Activated T-cell treated with anti-CD3 and anti-CD28 coated beads for 48 hours (primary cell): ENCODE measurements at regions not wholly inside any gene's neighbourhood (a gene's known extent, or its start where the extent isn't known, plus 50 kb on each side); places are given as distances from the start of the nearest gene placed in this dataset.
A peak's percentile ranks its signal among the peaks of the same experiment; 100 is the strongest.
"Not testable (repeated sequence)": the region's sequence is repeated elsewhere in the genome, so short reads cannot be mapped to it uniquely, and the experiment has no call there.

Experiments
- DNase-seq: peaks from one replicate; pipeline ENCODE4 v3.0.0-alpha.2; 2020; ENCODE audit warnings: low read depth

- no peak for DNase-seq
These were observed 139.6 kb downstream of the MYLK4 start for GRCh38 chr6:2611092-2611491.

GRCh38 chr6:2608503-2608902 lies 142.2 kb downstream of the MYLK4 start:
- DNase-seq: no peak

GRCh38 chr6:2600363-2600762 lies 150.4 kb downstream of the MYLK4 start:
- DNase-seq: no peak

DNA sequence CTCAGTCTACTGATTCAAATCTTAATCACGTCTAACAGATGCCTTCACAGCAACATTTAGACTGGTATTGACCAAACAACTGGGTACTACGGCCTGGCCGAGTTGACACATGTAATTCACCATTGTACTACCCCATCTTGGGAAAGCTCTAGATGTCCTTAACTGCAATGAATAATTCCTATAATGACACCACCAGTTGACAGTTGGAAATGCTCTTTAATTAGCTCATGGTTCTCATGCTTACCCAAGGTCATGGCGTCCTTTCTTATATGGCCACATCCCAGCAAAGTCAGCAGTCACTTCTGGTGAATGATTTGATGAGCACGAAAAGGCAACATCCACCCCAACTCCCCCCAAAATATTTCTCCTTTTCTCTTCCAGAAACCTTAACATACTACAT lies 150.9 kb downstream of the MYLK4 start:
- no peak for DNase-seq

GRCh38 chr6:2598867-2599266 lies 151.9 kb downstream of the MYLK4 start:
- DNase-seq: no peak

DNA sequence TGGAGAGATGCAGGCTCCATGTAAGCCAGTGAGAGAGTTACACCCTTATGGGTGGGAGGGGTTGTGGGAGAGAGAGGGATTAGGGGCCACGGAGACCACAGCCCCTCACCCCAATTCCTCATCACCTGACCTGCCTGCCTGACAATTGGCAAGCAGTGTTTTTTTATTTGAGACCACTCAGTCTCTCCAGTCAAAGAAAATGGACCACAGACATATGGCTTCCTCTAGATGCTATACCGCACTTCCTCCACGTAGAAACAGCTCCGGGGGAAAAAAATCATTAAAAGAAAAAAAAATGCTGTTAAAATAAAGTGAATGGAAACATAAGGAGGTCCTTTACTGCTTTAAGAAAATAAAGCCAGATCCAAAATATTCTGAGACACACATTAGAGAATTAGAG lies 152.7 kb downstream of the MYLK4 start:
- DNase-seq: no peak

DNA sequence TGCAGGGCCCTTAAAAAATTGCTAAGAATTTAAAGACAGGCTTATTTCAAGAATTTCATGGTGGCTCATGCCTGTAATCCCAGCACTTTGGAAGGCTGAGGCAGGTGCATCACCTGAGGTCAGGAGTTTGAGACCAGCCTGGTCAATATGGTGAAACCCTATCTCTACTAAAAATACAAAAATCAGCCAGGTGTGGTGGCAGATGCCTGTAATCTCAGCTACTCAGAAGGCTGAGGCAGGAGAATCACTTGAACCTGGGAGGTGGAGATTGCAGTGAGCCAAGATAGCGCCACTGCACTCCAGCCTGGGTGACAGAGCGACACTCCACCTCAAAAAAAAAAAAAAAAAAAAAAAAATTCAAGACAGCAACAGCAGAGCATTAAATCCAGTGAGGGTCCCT lies 153.3 kb downstream of the MYLK4 start:
- DNase-seq: not testable (repeated sequence)

GRCh38 chr6:2596222-2596621 lies 154.5 kb downstream of the MYLK4 start:
- DNase-seq: no peak

- DNase-seq: no peak
These were observed 155.9 kb downstream of the MYLK4 start for GRCh38 chr6:2594868-2595267.

GRCh38 chr6:2593167-2593566 lies 157.6 kb downstream of the MYLK4 start:
- DNase-seq: no peak

DNA sequence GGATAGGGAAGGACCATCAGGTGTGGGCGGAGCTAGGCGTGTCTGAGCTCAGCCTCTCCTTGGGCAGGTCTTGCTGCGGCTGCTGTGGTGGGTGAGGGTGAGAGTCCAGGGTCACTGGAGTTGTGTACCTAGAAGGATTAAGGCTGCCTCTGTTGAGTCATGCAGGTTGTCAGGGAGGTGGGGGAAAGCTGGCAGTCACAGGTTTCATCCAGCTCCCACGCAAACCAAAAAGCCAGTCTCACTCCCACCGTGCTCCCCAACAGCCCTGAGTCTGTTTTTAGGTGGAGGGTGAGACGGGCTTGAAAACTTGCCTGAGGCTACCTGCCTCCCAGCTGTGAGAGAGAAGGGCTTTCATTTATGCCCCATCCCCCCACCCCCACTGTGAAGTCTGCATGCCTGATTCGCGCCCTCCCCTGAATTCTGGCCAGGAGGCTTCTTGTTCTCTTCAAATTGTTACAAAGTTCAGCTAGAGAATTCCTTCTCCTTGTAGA lies 161.5 kb downstream of the MYLK4 start:
- DNase-seq: no peak

GRCh38 chr6:2583459-2583858 lies 167.3 kb downstream of the MYLK4 start:
- no peak for DNase-seq

DNA sequence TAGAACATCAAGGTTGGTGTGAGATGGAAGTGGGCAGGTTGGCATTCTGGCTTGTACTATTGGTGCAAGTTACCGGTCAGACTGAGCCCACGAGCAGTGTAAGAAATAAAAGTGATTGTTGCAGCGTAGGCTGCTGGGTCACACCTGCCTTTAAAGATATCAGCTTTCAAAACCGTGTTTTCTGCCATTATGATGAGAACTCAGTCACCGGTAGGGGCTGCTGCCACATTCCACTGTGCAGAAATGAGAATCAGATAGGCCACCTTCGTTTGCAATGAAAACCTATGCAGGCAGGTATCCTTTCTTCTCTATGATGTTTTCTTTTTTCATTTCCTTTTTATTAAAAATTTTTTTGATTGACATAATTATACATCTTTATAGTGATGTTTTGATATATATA lies 168.5 kb downstream of the MYLK4 start:
- no peak for DNase-seq

- no peak for DNase-seq
These were observed 169.1 kb downstream of the MYLK4 start for GRCh38 chr6:2581611-2582010.

DNA sequence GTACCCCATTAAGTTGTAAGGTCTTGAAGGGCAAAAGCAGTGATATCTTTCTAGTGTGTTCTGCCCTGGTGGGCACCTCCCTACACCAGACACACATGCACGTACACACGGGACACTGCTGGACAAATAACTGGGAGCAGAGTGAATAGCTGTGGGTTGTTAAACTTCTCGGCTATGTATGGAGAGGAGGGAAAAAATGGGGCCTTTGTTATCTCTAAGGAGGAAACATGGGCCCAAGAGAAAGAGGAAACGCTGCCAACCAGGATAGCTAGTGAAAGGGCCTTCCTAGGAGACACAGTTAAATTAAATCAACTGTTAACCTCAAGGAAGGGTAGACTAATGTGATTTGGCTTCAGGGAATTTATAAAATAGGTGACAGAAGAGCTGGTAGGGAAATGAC lies 169.7 kb downstream of the MYLK4 start:
- no peak for DNase-seq

GRCh38 chr6:2579804-2580570 lies 170.7 kb downstream of the MYLK4 start:
- DNase-seq: no peak

GRCh38 chr6:2579241-2579761 lies 171.4 kb downstream of the MYLK4 start:
- DNase-seq: no peak

GRCh38 chr6:2578767-2579166 lies 172.0 kb downstream of the MYLK4 start:
- no peak for DNase-seq

- DNase-seq: no peak
These were observed 174.2 kb downstream of the MYLK4 start for GRCh38 chr6:2576499-2576898.

GRCh38 chr6:2575236-2575635 lies 175.5 kb downstream of the MYLK4 start:
- DNase-seq: no peak

GRCh38 chr6:2569420-2569819 lies 181.3 kb downstream of the MYLK4 start:
- not testable (repeated sequence) for DNase-seq

DNA sequence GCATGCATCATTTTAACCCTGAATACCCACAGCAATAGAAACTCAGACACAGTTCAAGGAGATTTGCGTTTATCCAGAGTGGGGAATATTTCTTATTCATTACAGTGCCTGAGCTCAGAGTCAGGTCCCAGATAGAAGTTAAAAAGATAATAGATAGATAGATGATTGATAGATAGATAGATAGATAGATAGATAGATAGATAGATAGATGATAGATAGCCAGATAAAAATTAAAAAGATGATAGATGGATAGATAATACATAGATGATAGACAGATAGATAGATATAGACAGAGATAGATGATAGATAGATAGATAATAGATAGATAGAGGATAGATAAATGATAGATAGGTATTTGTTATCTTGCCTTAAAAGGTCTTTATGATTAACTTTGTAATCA lies 184.7 kb downstream of the MYLK4 start:
- no peak for DNase-seq

- no peak for DNase-seq
These were observed 185.2 kb downstream of the MYLK4 start for GRCh38 chr6:2565499-2565898.

GRCh38 chr6:2563635-2564034 lies 187.1 kb downstream of the MYLK4 start:
- DNase-seq: peak; percentile 20
